ENCODE measurements at regions not wholly inside any gene's neighbourhood (a gene's known extent, or its start where the extent isn't known, plus 50 kb on each side); places are given as distances from the start of the nearest gene placed in this dataset.

DNA sequence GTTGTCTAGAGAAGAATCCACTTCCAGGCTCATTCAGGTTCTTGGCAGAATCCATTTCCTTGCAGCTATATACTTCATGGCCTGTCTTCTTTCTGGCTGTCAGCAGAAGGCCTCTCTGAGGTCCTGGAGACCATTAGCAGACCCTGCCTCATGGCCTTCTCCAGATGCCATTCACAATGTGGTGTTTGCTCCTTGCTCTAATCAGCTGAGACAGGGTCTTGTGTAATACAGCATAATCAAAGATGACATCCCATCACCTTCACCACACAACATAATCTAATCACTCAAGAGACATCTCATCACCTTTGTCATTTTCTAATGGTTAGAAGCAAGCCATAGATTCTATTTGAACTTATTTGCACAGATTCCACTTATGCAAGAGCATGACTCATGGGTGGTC is 403.9 kb upstream of the LRRC7 start:
- TF ChIP-seq POLR2A (IDR thresholded peaks at IDR 0.05) (no peak), CTCF (IDR thresholded peaks at IDR 0.05 in 4 of 5, conservative IDR thresholded peaks at IDR 0.05 in 1 of 5) (no peak)
- no peak for DNase-seq
- no peak overlapping the region for H3K27ac ChIP-seq
- no peak overlapping the region for H3K4me3 ChIP-seq
- H3K4me1 ChIP-seq: no peaks in the 10 kb centered on the region
- ATAC-seq: no peak
- intact Hi-C loops (cut with DNase I; ENCODE audit: low total_unique reads) (no loop called here), in situ Hi-C loops (cut with MboI; ENCODE audit: low sequenced_read_pairs in 4 of 4) (no loop called here)
- no peaks in the 10 kb centered on the region for H3K36me3 ChIP-seq
- no peaks in the 10 kb centered on the region for H3K9me3 ChIP-seq
- no peaks in the 10 kb centered on the region for H3K27me3 ChIP-seq

- in situ Hi-C loops (cut with MboI; ENCODE audit: low sequenced_read_pairs in 4 of 4): no loop called here
- H3K9me3 ChIP-seq: no peaks in the 10 kb centered on the region
- intact Hi-C loops (cut with DNase I; ENCODE audit: low total_unique reads): no loop called here
- H3K4me3 ChIP-seq: no peak overlapping the region
- no peak overlapping the region for H3K27ac ChIP-seq
- H3K27me3 ChIP-seq: no peaks in the 10 kb centered on the region
- no peak for TF ChIP-seq POLR2A (IDR thresholded peaks at IDR 0.05)
- TF ChIP-seq CTCF (IDR thresholded peaks at IDR 0.05 in 4 of 5, conservative IDR thresholded peaks at IDR 0.05 in 1 of 5): no peak
- ATAC-seq (no peak), DNase-seq (no peak)
- H3K36me3 ChIP-seq: no peaks in the 10 kb centered on the region
- H3K4me1 ChIP-seq: no peaks in the 10 kb centered on the region
Observed at GRCh38 chr1:69167876-69168275, 399.8 kb upstream of the LRRC7 start.

GRCh38 chr1:69171248-69171647 is 396.5 kb upstream of the LRRC7 start:
- intact Hi-C loops (cut with DNase I; ENCODE audit: low total_unique reads) (no loop called here), in situ Hi-C loops (cut with MboI; ENCODE audit: low sequenced_read_pairs in 4 of 4) (no loop called here)
- Histone ChIP-seq H3K9me3 (no peaks in the 10 kb centered on the region), H3K27me3 (no peaks in the 10 kb centered on the region), H3K36me3 (no peaks in the 10 kb centered on the region), H3K27ac (no peak overlapping the region), H3K4me3 (no peak overlapping the region), H3K4me1 (no peaks in the 10 kb centered on the region)
- DNase-seq (no peak), ATAC-seq (no peak)
- no peak for TF ChIP-seq CTCF (IDR thresholded peaks at IDR 0.05 in 4 of 5, conservative IDR thresholded peaks at IDR 0.05 in 1 of 5)
- no peak for TF ChIP-seq POLR2A (IDR thresholded peaks at IDR 0.05)

DNA sequence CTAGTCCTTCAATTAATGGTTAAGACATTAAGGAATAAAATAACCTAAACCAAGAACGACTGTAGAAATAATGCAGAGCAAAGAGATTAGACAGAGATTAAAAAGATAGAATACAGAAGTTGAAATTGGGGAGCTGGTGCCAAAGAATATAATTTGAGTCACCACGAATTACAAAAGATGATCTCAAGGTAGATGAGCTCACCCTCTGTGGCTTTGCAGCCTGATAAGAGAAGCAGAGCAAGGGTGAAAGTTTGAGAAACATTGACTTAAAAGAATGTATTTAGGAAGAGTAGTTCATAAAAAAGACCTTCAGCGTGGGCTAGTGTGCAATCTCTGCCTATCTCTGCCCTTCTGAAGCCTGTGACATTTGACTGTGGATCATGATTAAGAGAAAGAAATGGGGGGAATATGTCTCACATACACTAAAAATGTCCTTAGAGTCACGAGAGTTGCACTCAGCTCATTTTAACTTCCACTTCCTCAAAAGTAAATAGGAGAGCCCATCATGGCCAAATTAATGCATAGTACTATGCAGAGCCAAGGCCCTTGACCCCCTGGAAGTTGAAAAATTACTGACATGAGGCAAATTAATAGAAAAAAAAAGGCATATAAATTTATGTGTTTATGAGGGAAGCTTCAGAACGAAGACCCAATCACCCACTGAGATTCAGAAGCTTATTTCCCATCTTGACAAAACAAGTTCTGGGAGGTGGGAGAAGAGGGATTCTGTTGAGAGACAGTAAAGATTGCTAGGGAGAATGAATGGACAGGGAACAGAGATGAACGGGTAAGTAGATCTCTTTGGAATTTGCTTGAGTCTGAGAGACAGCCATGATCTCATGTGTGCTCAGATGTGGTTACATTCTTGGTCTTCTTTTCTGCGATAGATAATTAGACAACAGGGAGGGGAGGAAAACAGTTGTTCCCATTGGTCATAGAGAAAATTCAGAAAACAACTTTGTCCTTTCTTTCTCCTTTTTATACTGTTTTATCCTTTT is 395.4 kb upstream of the LRRC7 start:
- H3K27me3 ChIP-seq: no peaks in the 10 kb centered on the region
- H3K36me3 ChIP-seq: no peaks in the 10 kb centered on the region
- intact Hi-C loops (cut with DNase I; ENCODE audit: low total_unique reads): no loop called here
- DNase-seq: no peak
- no peaks in the 10 kb centered on the region for H3K4me1 ChIP-seq
- ATAC-seq: no peak
- H3K27ac ChIP-seq: no peak overlapping the region
- H3K4me3 ChIP-seq: no peak overlapping the region
- H3K9me3 ChIP-seq: no peaks in the 10 kb centered on the region
- in situ Hi-C loops (cut with MboI; ENCODE audit: low sequenced_read_pairs in 4 of 4): no loop called here
- TF ChIP-seq CTCF (IDR thresholded peaks at IDR 0.05 in 4 of 5, conservative IDR thresholded peaks at IDR 0.05 in 1 of 5) (no peak), POLR2A (IDR thresholded peaks at IDR 0.05) (no peak)

Measured in gastrocnemius medialis (tissue), 4 donors.